DMS153 treated with DMSO at 0.1 percent for 48 hours (cell line): ENCODE measurements at regions not wholly inside any gene's neighbourhood (a gene's known extent, or its start where the extent isn't known, plus 50 kb on each side); places are given as distances from the start of the nearest gene placed in this dataset.
"Not testable (repeated sequence)": the region's sequence is repeated elsewhere in the genome, so short reads cannot be mapped to it uniquely, and the experiment has no call there.

ENCODE experiments used
- DNase-seq: peaks from one replicate; lab custom pipeline; 2025; ENCODE audit not compliant: unreplicated experiment; lab: John Stamatoyannopoulos, UW

- DNase-seq: no peak
These were observed 109.9 kb downstream of the COPS8 start for GRCh38 chr2:237195396-237196120.

- DNase-seq: no peak
These were observed 110.7 kb downstream of the COPS8 start for GRCh38 chr2:237196409-237196808.

- DNase-seq: peak; percentile 64
These were observed 111.4 kb downstream of the COPS8 start for GRCh38 chr2:237196866-237197618.

- no peak for DNase-seq
These were observed 112.6 kb downstream of the COPS8 start for GRCh38 chr2:237198164-237198855.

GRCh38 chr2:237199082-237199481 is 113.4 kb downstream of the COPS8 start:
- DNase-seq: no peak

GRCh38 chr2:237199577-237199976 is 113.9 kb downstream of the COPS8 start:
- no peak for DNase-seq

- no peak for DNase-seq
These were observed 114.8 kb downstream of the COPS8 start for GRCh38 chr2:237200462-237200861.

- no peak for DNase-seq
These were observed 116.0 kb downstream of the COPS8 start for GRCh38 chr2:237201461-237202287.

GRCh38 chr2:237202288-237203030 is 116.8 kb downstream of the COPS8 start:
- no peak for DNase-seq

GRCh38 chr2:237205043-237205541 is 119.4 kb downstream of the COPS8 start:
- no peak for DNase-seq

- no peak for DNase-seq
These were observed 119.9 kb downstream of the COPS8 start for GRCh38 chr2:237205561-237205971.

- no peak for DNase-seq
These were observed 122.0 kb downstream of the COPS8 start for GRCh38 chr2:237207646-237208045.

- no peak for DNase-seq
These were observed 122.9 kb downstream of the COPS8 start for GRCh38 chr2:237208373-237209260.

- no peak for DNase-seq
These were observed 124.2 kb downstream of the COPS8 start for GRCh38 chr2:237209885-237210284.

GRCh38 chr2:237210297-237210696 is 124.6 kb downstream of the COPS8 start:
- no peak for DNase-seq

- no peak for DNase-seq
These were observed 125.1 kb downstream of the COPS8 start for GRCh38 chr2:237210763-237211162.

GRCh38 chr2:237212356-237213279 is 126.9 kb downstream of the COPS8 start:
- not testable (repeated sequence) for DNase-seq
